ENCODE measurements at regions not wholly inside any gene's neighbourhood (a gene's known extent, or its start where the extent isn't known, plus 50 kb on each side); places are given as distances from the start of the nearest gene placed in this dataset.

DNA sequence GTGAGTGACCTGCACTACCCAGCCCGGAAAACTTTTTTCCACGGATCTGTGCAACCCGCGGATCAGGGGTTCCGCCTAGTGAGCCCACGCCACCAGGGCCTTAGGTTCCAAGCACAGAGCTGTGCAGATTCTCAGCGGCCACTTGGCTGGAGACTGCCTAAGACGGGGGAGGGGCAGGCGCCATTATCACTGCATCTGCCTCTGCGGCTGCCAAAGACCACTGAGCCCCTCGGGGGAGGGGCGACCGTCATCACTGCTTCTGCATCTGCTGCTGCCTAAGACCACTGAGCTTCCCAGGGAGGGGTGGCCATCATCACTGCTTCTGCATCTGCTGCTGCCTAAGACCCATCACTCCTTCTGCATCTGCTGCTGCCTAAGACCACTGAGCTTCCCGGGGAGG lies 460.2 kb downstream of the OCA2 start:
- no peak for TF ChIP-seq POLR2AphosphoS5 (IDR thresholded peaks at IDR 0.05)
- TF ChIP-seq POLR2A (IDR thresholded peaks at IDR 0.05): no peak
- TF ChIP-seq, protein P1, sequence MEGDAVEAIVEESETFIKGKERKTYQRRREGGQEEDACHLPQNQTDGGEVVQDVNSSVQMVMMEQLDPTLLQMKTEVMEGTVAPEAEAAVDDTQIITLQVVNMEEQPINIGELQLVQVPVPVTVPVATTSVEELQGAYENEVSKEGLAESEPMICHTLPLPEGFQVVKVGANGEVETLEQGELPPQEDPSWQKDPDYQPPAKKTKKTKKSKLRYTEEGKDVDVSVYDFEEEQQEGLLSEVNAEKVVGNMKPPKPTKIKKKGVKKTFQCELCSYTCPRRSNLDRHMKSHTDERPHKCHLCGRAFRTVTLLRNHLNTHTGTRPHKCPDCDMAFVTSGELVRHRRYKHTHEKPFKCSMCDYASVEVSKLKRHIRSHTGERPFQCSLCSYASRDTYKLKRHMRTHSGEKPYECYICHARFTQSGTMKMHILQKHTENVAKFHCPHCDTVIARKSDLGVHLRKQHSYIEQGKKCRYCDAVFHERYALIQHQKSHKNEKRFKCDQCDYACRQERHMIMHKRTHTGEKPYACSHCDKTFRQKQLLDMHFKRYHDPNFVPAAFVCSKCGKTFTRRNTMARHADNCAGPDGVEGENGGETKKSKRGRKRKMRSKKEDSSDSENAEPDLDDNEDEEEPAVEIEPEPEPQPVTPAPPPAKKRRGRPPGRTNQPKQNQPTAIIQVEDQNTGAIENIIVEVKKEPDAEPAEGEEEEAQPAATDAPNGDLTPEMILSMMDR (IDR thresholded peaks at IDR 0.05): no peak
- Histone ChIP-seq H3K27ac (no peak overlapping the region), H3K36me3 (no peaks in the 10 kb centered on the region), H3K4me3 (no peak overlapping the region), H3K27me3 (no peaks in the 10 kb centered on the region), H3K9me3 (peaks cover 0 to 31% (median 0%) of the 10 kb centered on the region in 3 donors), H3K4me1 (no peaks in the 10 kb centered on the region)
- 74 to 100% methylated on average over 1 to 3 of the region's 14 CpGs for WGBS, 2 donors (ENCODE audit: low coverage in 1 of 2)
- ATAC-seq: no peak

DNA sequence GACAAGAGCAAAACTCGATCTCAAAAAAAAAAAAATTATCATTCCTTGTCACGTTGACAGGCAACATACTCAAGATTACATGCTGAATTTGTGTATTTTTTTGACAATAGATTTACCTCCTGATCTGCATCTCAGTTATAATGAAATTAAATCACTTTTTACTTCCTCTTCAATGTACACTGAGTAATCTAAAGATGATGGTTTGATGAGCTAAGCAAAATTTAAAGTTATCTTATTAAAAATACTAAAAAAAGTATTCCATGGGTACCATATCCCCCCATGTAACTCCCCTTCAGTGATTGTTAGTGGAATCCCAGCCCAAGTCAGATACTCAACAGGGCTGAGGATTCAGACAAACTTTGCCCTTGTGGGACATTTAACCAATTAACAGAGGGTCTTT lies 463.2 kb downstream of the OCA2 start:
- Histone ChIP-seq H3K9me3 (peaks cover 0 to 12% (median 0%) of the 10 kb centered on the region in 3 donors), H3K27me3 (no peaks in the 10 kb centered on the region), H3K36me3 (no peaks in the 10 kb centered on the region), H3K4me3 (no peak overlapping the region), H3K27ac (no peak overlapping the region), H3K4me1 (no peaks in the 10 kb centered on the region)
- TF ChIP-seq POLR2AphosphoS5 (IDR thresholded peaks at IDR 0.05) (no peak), EP300 (IDR thresholded peaks at IDR 0.05) (no peak), POLR2A (IDR thresholded peaks at IDR 0.05) (no peak)
- TF ChIP-seq, protein P1 (IDR thresholded peaks at IDR 0.05): no peak
- 68 to 94% methylated on average over 2 of the region's 2 CpGs for WGBS, 2 donors (ENCODE audit: low coverage in 1 of 2)
- ATAC-seq: no peak

GRCh38 chr15:27628486-27628885 lies 470.6 kb downstream of the OCA2 start:
- 82 to 84% methylated on average over 2 of the region's 2 CpGs for WGBS, 2 donors (ENCODE audit: low coverage in 1 of 2)
- Histone ChIP-seq H3K36me3 (no peaks in the 10 kb centered on the region), H3K4me3 (no peak overlapping the region), H3K27ac (no peak overlapping the region), H3K4me1 (no peaks in the 10 kb centered on the region), H3K9me3 (peaks cover 0 to 23% (median 0%) of the 10 kb centered on the region in 3 donors), H3K27me3 (no peaks in the 10 kb centered on the region)
- no peak for TF ChIP-seq EP300 (IDR thresholded peaks at IDR 0.05)
- TF ChIP-seq POLR2AphosphoS5 (IDR thresholded peaks at IDR 0.05): no peak
- TF ChIP-seq, protein P1 (IDR thresholded peaks at IDR 0.05): no peak
- no peak for TF ChIP-seq POLR2A (IDR thresholded peaks at IDR 0.05)
- no peak for ATAC-seq

GRCh38 chr15:27627623-27628022 lies 471.5 kb downstream of the OCA2 start:
- Histone ChIP-seq H3K27me3 (no peaks in the 10 kb centered on the region), H3K4me1 (no peaks in the 10 kb centered on the region), H3K9me3 (peaks cover 0 to 23% (median 0%) of the 10 kb centered on the region in 3 donors), H3K27ac (no peak overlapping the region), H3K4me3 (no peak overlapping the region), H3K36me3 (no peaks in the 10 kb centered on the region)
- ATAC-seq: no peak
- TF ChIP-seq POLR2A (IDR thresholded peaks at IDR 0.05) (no peak), POLR2AphosphoS5 (IDR thresholded peaks at IDR 0.05) (no peak), EP300 (IDR thresholded peaks at IDR 0.05) (no peak)
- TF ChIP-seq, protein P1 (IDR thresholded peaks at IDR 0.05): no peak

DNA sequence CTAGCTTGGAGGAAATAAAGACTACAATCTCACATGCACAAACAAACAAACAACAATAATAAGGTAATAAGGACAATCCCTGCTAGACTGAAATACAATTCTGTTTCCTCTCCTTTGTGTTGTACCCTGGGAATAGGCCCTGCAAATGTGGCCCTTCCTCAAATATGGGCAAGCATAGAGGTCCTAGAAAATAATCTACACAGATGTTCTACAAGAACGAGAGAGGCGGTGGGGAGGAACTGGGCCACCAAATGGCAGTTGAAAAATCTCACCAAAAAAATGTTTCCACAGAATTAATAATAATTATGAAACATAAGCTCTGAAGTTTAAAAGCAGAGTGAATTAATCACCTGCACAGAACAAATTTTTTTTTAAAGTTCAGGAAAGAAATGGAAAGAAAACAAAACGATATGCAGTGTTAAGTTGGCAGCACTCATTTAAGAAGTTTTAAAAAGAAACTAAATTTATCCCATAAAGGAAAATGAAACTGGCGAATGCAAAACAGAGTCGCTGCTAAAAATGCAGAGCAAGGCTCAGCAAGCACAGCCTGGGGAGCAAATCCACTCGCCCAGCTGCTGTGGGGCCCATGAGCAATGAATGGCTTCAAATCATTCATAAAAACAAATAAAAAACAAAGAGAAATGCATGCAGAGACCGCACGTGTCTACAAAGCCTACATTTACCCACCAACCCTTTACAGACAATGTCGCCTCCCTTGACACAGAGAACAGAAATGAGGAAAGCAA lies 475.4 kb downstream of the OCA2 start:
- Histone ChIP-seq H3K4me3 (no peak overlapping the region), H3K27me3 (no peaks in the 10 kb centered on the region), H3K4me1 (no peaks in the 10 kb centered on the region), H3K36me3 (no peaks in the 10 kb centered on the region), H3K9me3 (peaks cover 0 to 23% (median 0%) of the 10 kb centered on the region in 3 donors), H3K27ac (no peak overlapping the region)
- 70 to 80% methylated on average over 8 to 9 of the region's 9 CpGs for WGBS, 2 donors (ENCODE audit: low coverage in 1 of 2)
- ATAC-seq: no peak
- TF ChIP-seq POLR2A (IDR thresholded peaks at IDR 0.05): no peak
- no peak for TF ChIP-seq EP300 (IDR thresholded peaks at IDR 0.05)
- TF ChIP-seq, protein P1 (IDR thresholded peaks at IDR 0.05): no peak
- no peak for TF ChIP-seq POLR2AphosphoS5 (IDR thresholded peaks at IDR 0.05)
